Hepatocyte (in vitro differentiated cells): ENCODE measurements at regions not wholly inside any gene's neighbourhood (a gene's known extent, or its start where the extent isn't known, plus 50 kb on each side); places are given as distances from the start of the nearest gene placed in this dataset.

Experiments
- DNase-seq: peaks from one replicate; pipeline ENCODE4 v3.0.0-alpha.2; 2016; ENCODE audit warnings: low spot score
- H2AFZ ChIP-seq: fragments of 200-600 bp; sonication (generic); 2 replicates; pipeline ENCODE4 v1.6.0; 2016; ENCODE audit warnings: antibody characterized with exemption, mild to moderate bottlenecking
- H3K27ac ChIP-seq: fragments of 200-600 bp; sonication (generic); 2 replicates; pipeline ENCODE4 v1.5.1; 2016; ENCODE audit warnings: mild to moderate bottlenecking
- H3K27me3 ChIP-seq: fragments of 200-600 bp; sonication (generic); 2 replicates; pipeline ENCODE4 v1.6.1; 2016
- H3K36me3 ChIP-seq: fragments of 200-600 bp; sonication (generic); replicated peaks from 2 replicates; pipeline ENCODE4 v1.5.1; 2016; ENCODE audit warnings: low read depth; ENCODE audit not compliant: insufficient read depth
- H3K4me1 ChIP-seq: fragments of 200-600 bp; sonication (generic); 2 replicates; pipeline ENCODE4 v1.5.1; 2016; ENCODE audit warnings: mild to moderate bottlenecking, moderate library complexity; ENCODE audit not compliant: insufficient read depth
- H3K4me2 ChIP-seq: fragments of 200-600 bp; sonication (generic); 2 replicates; pipeline ENCODE4 v1.6.0; 2016
- H3K4me3 ChIP-seq: fragments of 200-600 bp; sonication (generic); 2 replicates; pipeline ENCODE4 v1.5.1; 2016; ENCODE audit warnings: mild to moderate bottlenecking
- H3K79me2 ChIP-seq: fragments of 200-600 bp; sonication (generic); 2 replicates; pipeline ENCODE4 v1.6.0; 2017; ENCODE audit warnings: mild to moderate bottlenecking
- H3K9me2 ChIP-seq: fragments of 200-600 bp; sonication (generic); replicated peaks from 2 replicates; pipeline ENCODE4 v1.6.0; 2017; ENCODE audit warnings: mild to moderate bottlenecking; ENCODE audit not compliant: insufficient read depth
- H3K9me3 ChIP-seq: fragments of 200-600 bp; sonication (generic); 2 replicates; pipeline ENCODE4 v1.5.1; 2016; ENCODE audit warnings: low read depth, mild to moderate bottlenecking
- H4K20me1 ChIP-seq: fragments of 200-600 bp; sonication (generic); 2 replicates; pipeline ENCODE4 v1.6.0; 2016; ENCODE audit warnings: mild to moderate bottlenecking; ENCODE audit not compliant: insufficient read depth, poor library complexity, severe bottlenecking
- EZH2 ChIP-seq: fragments of 200-600 bp; sonication (generic); IDR thresholded peaks from 2 replicates; pipeline ENCODE4 v1.6.1; 2016; ENCODE audit warnings: antibody characterized with exemption, mild to moderate bottlenecking, borderline replicate concordance
- EZH2phosphoT487 ChIP-seq: fragments of 200-600 bp; sonication (generic); IDR thresholded peaks from one replicate; pipeline ENCODE4 v1.6.1; 2018; ENCODE audit warnings: antibody characterized with exemption, mild to moderate bottlenecking, low read depth, moderate library complexity; ENCODE audit not compliant: unreplicated experiment, severe bottlenecking
- WGBS: methylation state at CpG from one replicate; pipeline ENCODE4 v1.1.6; 2016; ENCODE audit warnings: low lambda C conversion rate; ENCODE audit errors: missing lambda C conversion rate; 5-methylcytosine and 5-hydroxymethylcytosine counted together
- TF ChIP-seq, protein P1 (sequence below): fragments of 200-600 bp; sonication (generic); IDR thresholded peaks from 2 replicates; pipeline ENCODE4 v1.5.1; 2016; ENCODE audit warnings: antibody characterized with exemption, mild to moderate bottlenecking; ENCODE audit not compliant: poor library complexity

DNA sequence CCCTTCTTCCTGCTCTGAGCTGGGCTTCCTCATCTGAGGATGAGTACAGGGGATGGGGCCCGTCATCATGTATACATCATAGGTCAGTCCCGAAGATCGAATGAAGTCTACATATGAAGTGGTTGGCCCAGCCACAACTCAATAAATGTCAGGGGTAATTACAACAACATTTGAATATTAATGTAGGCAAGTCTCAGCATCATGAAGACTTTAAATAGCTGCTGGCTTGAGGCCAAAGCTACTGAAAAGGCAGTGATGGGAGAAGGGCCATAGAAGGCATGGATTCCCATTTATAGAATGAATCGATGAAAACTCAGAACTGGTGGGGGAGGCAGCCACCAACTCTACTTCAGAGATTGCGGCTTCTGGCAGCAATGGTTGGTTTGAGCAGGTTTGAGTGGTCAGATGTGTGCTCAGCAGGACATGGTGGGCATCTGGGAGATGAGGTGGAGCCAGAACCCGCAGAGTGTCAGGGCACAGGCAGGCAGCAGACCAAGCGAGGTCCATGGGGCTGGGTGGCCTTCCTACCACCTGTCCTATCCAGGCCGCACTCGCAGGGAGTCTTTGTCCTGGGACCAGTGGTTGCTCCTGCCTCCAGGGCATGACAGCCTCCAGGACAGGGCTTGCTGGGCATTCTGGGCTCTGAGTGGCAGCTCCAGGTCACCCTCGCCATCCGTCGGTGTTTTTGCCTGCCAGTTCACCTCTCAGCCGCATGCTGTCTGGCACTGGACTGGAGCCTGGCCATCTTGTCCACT lies 919.1 kb downstream of the TBC1D22A start:
- TF ChIP-seq EZH2phosphoT487 (no peak), EZH2 (no peak)
- TF ChIP-seq, protein P1, sequence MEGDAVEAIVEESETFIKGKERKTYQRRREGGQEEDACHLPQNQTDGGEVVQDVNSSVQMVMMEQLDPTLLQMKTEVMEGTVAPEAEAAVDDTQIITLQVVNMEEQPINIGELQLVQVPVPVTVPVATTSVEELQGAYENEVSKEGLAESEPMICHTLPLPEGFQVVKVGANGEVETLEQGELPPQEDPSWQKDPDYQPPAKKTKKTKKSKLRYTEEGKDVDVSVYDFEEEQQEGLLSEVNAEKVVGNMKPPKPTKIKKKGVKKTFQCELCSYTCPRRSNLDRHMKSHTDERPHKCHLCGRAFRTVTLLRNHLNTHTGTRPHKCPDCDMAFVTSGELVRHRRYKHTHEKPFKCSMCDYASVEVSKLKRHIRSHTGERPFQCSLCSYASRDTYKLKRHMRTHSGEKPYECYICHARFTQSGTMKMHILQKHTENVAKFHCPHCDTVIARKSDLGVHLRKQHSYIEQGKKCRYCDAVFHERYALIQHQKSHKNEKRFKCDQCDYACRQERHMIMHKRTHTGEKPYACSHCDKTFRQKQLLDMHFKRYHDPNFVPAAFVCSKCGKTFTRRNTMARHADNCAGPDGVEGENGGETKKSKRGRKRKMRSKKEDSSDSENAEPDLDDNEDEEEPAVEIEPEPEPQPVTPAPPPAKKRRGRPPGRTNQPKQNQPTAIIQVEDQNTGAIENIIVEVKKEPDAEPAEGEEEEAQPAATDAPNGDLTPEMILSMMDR, result no peak
- no peaks in the 10 kb centered on the region for H3K9me2 ChIP-seq
- DNase-seq, result no peak

DNA sequence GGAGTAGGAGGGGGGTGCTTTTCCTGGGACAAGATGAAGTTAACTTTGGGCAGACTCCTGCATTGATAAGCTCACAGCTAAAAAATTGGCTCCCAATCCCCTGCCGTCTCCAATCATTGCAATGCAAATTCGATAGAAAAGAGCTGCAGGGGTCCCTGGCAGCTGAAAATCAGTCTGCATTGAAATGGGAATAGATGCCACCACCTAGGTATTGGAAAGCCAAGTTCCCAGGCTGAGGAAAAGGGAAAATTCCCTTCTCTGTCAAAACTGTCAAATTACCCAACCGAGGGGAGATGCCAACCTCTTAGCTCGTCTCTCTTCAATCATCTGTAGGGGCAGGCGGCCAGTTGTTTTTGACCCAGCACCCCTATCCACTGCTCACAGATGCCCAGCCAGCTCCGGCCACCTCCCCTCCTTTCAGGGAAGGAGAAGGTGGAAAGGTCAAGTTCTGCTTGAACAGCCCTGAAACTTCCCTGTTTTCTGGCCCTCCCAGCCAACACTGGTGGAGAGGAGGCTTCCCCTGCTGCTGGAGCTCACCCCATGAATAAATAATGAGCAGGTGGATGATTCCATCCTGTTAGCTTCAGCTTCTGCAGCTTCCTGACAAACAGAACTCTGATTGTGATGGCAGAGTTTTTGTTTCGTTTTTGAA lies 916.3 kb downstream of the TBC1D22A start:
- no peaks in the 10 kb centered on the region for H3K9me3 ChIP-seq
- no peak overlapping the region for H3K27ac ChIP-seq
- TF ChIP-seq, protein P1, result no peak
- TF ChIP-seq EZH2 (no peak), EZH2phosphoT487 (no peak)
- no peaks in the 10 kb centered on the region for H3K4me1 ChIP-seq
- H3K4me3 ChIP-seq, result no peak overlapping the region
- no peak overlapping the region for H2AFZ ChIP-seq
- H3K79me2 ChIP-seq, result no peaks in the 10 kb centered on the region
- no peaks in the 10 kb centered on the region for H4K20me1 ChIP-seq
- H3K4me2 ChIP-seq, result no peak overlapping the region
- H3K36me3 ChIP-seq, result no peaks in the 10 kb centered on the region
- 49% methylated on average over 7 of the region's 7 CpGs for WGBS
- DNase-seq, result no peak
- no peaks in the 10 kb centered on the region for H3K9me2 ChIP-seq
- H3K27me3 ChIP-seq, result no peaks in the 10 kb centered on the region

More for the DNA sequence above, 919.1 kb downstream of the TBC1D22A start:
- no peaks in the 10 kb centered on the region for H3K9me3 ChIP-seq
- H3K4me3 ChIP-seq, result no peak overlapping the region
- no peak overlapping the region for H3K27ac ChIP-seq
- no peak overlapping the region for H3K4me2 ChIP-seq
- H3K36me3 ChIP-seq, result no peaks in the 10 kb centered on the region
- H3K4me1 ChIP-seq, result no peaks in the 10 kb centered on the region
- no peaks in the 10 kb centered on the region for H4K20me1 ChIP-seq
- H3K79me2 ChIP-seq, result no peaks in the 10 kb centered on the region
- WGBS, result 90% methylated on average over 13 of the region's 13 CpGs
- H2AFZ ChIP-seq, result no peak overlapping the region
- H3K27me3 ChIP-seq, result no peaks in the 10 kb centered on the region

DNA sequence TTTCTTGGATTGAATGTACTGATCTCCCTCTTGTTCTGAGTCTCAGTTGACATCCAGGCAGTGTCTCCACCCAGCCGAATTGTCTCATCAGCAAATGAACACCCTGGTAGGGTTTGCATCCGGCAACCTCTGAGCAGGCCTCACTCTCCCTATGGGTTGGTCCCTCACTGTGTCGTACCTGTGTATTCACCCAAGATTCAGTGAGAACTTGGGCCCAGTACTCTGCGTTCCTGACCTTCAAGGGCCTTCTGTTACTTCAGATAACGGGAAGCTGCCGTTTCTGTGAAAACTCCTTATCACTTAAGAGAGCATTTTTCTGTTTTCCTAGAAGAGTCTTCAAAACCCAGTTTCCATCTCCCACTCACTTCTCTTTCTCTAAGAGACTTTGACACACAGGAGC lies 915.6 kb downstream of the TBC1D22A start:
- Histone ChIP-seq H3K4me1 (no peaks in the 10 kb centered on the region), H3K36me3 (no peaks in the 10 kb centered on the region), H3K79me2 (no peaks in the 10 kb centered on the region), H3K4me3 (no peak overlapping the region), H3K4me2 (no peak overlapping the region), H3K27me3 (no peaks in the 10 kb centered on the region), H4K20me1 (no peaks in the 10 kb centered on the region), H2AFZ (no peak overlapping the region), H3K9me3 (no peaks in the 10 kb centered on the region), H3K9me2 (no peaks in the 10 kb centered on the region), H3K27ac (no peak overlapping the region)
- TF ChIP-seq, protein P1, result no peak
- no peak for TF ChIP-seq EZH2
- no peak for DNase-seq
- 48% methylated on average over 6 of the region's 6 CpGs for WGBS
